Left ventricle myocardium inferior (tissue), 1 donor: ENCODE measurements at regions not wholly inside any gene's neighbourhood (a gene's known extent, or its start where the extent isn't known, plus 50 kb on each side); places are given as distances from the start of the nearest gene placed in this dataset.

Experiments used
- DNase-seq: peaks from one replicate; pipeline ENCODE4 v3.0.0-alpha.2; 2020
- H3K27ac ChIP-seq: fragments of 200-600 bp; replicated peaks from 2 replicates; pipeline ENCODE4 v1.8.0; 2021
- H3K27me3 ChIP-seq: fragments of 200-600 bp; 2 replicates; pipeline ENCODE4 v1.8.0; 2021; ENCODE audit warnings: low read depth
- H3K36me3 ChIP-seq: fragments of 200-600 bp; 2 replicates; pipeline ENCODE4 v1.8.0; 2021
- H3K4me1 ChIP-seq: fragments of 200-600 bp; 2 replicates; pipeline ENCODE4 v1.8.0; 2021
- H3K4me3 ChIP-seq: fragments of 200-600 bp; 2 replicates; pipeline ENCODE4 v1.8.0; 2021; ENCODE audit warnings: mild to moderate bottlenecking, moderate library complexity
- H3K9me3 ChIP-seq: fragments of 200-600 bp; replicated peaks from 2 replicates; pipeline ENCODE4 v1.8.0; 2021
- CTCF ChIP-seq: fragments of 200-600 bp; IDR thresholded peaks from 2 replicates; pipeline ENCODE4 v1.8.0; 2021; ENCODE audit warnings: antibody characterized with exemption, mild to moderate bottlenecking, borderline replicate concordance
- intact Hi-C: fragments of 100-400 bp; cut with micrococcal nuclease; formaldehyde crosslinking; loops from one replicate; pipeline ENCODE4 v1.11.0; 2022
- donor health status: DM: no; HTN: yes; CAD: no; lungs with severe emphysema.

- TF ChIP-seq CTCF, result no peak
- H3K27me3 ChIP-seq, result no peaks in the 10 kb centered on the region
- intact Hi-C loops, result no loop called here
- no peak overlapping the region for H3K27ac ChIP-seq
- no peaks in the 10 kb centered on the region for H3K36me3 ChIP-seq
- H3K4me3 ChIP-seq, result no peak overlapping the region
- H3K4me1 ChIP-seq, result no peaks in the 10 kb centered on the region
- peaks cover 16% of the 10 kb centered on the region for H3K9me3 ChIP-seq
- no peak for DNase-seq
These were observed 213.7 kb downstream of the RFC3 start for GRCh38 chr13:34031610-34032009.

- no peak for DNase-seq
- Histone ChIP-seq H3K27ac (no peak overlapping the region), H3K36me3 (no peaks in the 10 kb centered on the region), H3K27me3 (no peaks in the 10 kb centered on the region), H3K4me1 (no peaks in the 10 kb centered on the region), H3K9me3 (peaks cover 6% of the 10 kb centered on the region), H3K4me3 (no peak overlapping the region)
- intact Hi-C loops, result no loop called here
- TF ChIP-seq CTCF, result no peak
These were observed 216.5 kb downstream of the RFC3 start for GRCh38 chr13:34034411-34034810.

- intact Hi-C loops, result no loop called here
- Histone ChIP-seq H3K4me1 (no peaks in the 10 kb centered on the region), H3K9me3 (peaks cover 6% of the 10 kb centered on the region), H3K27ac (no peak overlapping the region), H3K27me3 (no peaks in the 10 kb centered on the region), H3K36me3 (no peaks in the 10 kb centered on the region), H3K4me3 (no peak overlapping the region)
- no peak for DNase-seq
- no peak for TF ChIP-seq CTCF
These were observed 217.2 kb downstream of the RFC3 start for GRCh38 chr13:34035178-34035577.

GRCh38 chr13:34035676-34036325 lies 217.9 kb downstream of the RFC3 start:
- no peaks in the 10 kb centered on the region for H3K4me1 ChIP-seq
- TF ChIP-seq CTCF, result no peak
- H3K36me3 ChIP-seq, result no peaks in the 10 kb centered on the region
- no peak for DNase-seq
- intact Hi-C loops, result no loop called here
- peaks cover 6% of the 10 kb centered on the region for H3K9me3 ChIP-seq
- no peak overlapping the region for H3K4me3 ChIP-seq
- H3K27me3 ChIP-seq, result no peaks in the 10 kb centered on the region
- no peak overlapping the region for H3K27ac ChIP-seq

- Histone ChIP-seq H3K36me3 (no peaks in the 10 kb centered on the region), H3K4me1 (no peaks in the 10 kb centered on the region), H3K27ac (no peak overlapping the region), H3K27me3 (no peaks in the 10 kb centered on the region), H3K9me3 (peaks cover 6% of the 10 kb centered on the region), H3K4me3 (no peak overlapping the region)
- no peak for TF ChIP-seq CTCF
- DNase-seq, result no peak
- intact Hi-C loops, result no loop called here
These were observed 219.9 kb downstream of the RFC3 start for GRCh38 chr13:34037636-34038540.
